DMS79 (cell line): ENCODE measurements at regions not wholly inside any gene's neighbourhood (a gene's known extent, or its start where the extent isn't known, plus 50 kb on each side); places are given as distances from the start of the nearest gene placed in this dataset.
A peak's percentile ranks its signal among the peaks of the same experiment; 100 is the strongest.
"Not testable (repeated sequence)": the region's sequence is repeated elsewhere in the genome, so short reads cannot be mapped to it uniquely, and the experiment has no call there.

Source experiments
- DNase-seq: peaks from one replicate; lab custom pipeline; 2025; lab: John Stamatoyannopoulos, UW

DNA sequence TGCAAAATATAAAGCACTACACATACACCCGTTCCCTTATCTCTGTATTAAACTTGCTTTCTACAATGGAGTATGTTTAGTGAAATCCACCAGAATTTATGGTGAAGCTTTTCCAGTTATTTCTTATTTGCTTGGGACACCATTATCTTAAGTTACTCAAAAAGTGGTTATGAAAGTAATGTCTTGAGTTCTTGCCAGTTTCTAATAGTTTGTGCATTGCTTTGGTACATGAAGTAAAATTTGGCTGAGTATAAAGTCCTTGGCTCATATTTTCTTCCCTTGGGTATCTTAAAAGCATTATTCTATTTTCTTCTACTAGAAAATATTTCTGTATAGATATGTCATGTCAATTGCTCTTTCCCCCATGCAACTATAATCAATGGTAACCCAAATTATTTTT lies 85.2 kb downstream of the POLR1F start:
- no peak for DNase-seq

DNA sequence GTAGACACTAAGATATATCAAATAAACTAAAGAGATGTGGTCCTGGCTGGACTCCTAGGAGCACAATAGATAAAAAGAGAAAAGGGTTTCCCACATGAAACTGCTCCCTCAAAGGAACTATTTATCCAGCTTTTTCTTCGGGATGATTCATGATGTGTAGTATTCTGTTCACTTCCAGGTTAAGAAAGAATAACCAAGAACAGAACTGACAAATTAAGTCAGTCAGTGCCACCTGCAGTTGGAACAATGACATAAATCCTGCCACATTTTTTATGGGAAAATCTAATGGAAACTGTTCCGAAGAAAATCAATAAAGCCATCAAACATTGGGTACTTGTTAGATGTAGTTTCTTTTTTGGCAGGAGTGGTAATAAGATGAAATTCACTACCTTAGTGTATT lies 87.1 kb downstream of the POLR1F start:
- DNase-seq = no peak

DNA sequence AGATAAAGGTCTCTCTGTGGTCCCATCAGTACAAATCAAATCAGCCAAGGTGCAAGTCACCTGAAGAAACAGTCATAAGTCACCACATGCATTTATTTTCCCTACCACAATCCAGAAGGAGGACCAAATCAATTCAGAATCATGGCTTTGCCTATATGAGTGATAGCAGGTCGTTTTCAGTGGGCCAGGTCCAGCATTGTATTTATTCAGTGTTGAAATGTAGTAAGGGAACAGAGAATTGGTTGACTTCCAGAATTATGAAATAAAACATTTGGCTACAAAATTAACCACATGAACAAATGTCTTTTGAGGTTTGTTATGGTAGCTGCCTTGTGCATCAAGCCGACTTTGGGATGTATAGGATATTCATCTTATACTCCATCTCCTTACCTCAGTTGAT lies 88.4 kb downstream of the POLR1F start:
- no peak for DNase-seq

DNA sequence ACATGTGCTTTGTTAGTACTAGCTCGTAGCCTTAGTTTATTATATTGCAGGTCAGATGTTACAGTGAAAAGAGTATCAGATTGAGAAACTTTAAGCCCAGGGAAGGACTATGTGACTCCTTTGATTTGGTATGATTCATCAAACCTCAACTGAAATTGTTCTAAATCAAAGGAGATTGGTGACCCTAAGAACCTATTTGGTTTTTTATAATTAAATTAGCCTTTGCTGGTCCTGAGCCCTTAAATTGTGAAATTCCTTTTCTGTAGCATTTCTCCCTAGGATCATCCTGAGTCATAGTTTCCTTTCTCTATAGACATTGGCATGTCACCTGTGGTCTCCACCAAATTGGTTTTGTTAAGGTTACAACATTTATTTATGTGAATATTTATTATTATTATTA lies 89.7 kb downstream of the POLR1F start:
- DNase-seq = no peak

DNA sequence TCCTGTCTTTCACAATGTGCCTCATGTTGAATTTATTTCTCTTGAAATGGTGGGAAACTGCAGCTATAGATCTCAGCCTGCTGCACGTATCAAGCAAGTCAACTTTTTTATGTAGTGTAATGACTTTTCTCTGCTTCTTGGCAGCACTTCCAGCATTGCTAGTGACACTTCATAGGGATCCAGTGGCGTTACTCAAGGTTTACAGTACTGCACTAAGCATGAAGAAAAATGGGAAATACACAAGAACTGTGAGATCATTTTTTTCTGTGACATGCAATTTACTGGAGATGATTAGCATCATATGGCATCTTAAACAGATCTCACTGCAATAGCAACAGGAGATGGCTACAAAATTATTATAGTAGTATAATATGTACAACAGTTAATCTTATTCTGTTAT lies 90.9 kb downstream of the POLR1F start:
- DNase-seq = no peak

DNA sequence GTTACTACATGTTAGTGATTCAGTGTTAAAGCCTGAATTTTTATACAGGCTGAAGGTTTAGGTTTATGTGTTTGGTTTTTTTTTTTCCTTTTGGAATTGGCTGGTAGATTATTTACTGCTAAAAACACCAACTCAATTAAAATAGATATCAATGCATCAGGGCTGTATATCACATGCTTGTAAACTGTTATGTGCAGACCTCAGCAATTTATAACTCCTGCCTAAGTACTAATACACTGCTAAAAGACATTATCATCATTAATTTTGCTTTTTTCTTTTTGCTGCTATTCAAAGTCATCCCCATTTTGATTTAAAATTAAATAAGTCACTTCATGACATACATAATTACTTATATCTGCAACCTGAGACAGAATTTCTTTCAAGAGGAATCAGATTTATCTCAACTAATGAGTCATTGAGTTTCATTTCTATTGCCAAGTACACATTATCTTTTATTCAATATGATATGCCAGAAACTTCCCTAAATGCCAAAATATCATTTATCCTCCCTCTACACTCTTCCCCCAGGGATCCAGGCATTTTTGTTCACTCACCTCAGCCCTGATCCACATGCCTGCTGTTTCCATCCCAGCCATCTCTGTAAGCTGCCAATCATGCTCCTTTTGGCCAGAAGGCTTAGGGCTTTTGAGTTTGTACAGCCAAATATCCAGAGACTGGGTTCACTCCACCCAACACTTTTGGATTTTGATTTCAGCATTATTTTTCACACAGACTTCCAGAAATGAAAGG lies 98.5 kb downstream of the POLR1F start:
- no peak for DNase-seq

DNA sequence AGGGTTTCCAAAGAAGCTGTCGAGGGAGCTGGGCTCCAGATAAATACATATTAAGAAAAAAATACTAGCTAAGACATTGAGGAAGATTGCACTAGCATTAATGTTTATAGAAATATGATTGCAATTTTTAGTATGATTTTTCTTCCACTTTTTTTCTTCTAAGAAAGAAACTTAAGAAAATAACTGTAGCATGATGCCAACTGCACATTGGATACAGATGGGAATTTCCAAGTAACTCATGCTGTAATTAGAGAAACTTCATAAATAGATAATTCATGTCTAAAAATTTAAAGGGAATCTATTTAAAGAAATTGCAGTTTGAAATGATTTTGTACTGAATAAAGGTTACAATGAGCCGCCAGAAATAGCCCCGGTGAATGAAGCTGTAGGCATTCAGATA lies 119.4 kb downstream of the POLR1F start:
- no peak for DNase-seq

DNA sequence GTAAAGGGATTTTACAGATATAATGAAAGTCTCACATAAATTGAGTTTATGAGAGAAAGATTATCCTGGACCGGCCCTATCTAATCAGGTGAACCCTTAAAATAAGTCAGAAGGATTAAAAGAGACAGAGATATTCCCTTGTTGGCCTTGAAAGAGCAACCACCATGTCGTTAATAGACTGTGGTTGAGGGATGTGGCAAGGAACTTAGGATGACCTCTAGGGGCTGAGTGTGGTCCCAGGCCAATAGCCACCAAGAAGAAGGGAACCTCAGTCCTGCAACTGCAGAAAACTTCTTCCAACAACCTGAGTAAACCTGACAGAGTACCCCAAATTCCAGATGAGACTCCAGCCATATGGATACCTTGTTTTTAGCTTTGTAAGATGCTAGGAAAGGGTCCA lies 121.5 kb downstream of the POLR1F start:
- no peak for DNase-seq

DNA sequence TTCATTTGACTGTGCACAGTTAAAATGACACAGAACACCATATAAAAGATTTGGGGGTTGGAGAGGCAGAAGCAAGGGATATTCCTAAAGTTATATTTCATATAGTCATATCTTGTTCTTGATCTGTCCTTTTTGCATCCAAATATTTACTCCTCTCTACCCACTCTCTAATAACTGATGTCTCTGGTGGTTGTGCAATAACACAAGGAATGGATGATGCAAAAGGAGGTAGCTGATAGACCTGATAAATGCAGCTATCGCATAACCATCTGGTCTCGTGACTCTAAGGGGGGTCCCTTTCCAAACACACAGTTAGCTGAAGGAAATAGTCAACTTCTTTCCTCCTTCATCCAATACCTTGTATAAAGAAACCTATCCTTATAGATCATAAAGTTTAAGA lies 123.1 kb downstream of the POLR1F start:
- no peak for DNase-seq

DNA sequence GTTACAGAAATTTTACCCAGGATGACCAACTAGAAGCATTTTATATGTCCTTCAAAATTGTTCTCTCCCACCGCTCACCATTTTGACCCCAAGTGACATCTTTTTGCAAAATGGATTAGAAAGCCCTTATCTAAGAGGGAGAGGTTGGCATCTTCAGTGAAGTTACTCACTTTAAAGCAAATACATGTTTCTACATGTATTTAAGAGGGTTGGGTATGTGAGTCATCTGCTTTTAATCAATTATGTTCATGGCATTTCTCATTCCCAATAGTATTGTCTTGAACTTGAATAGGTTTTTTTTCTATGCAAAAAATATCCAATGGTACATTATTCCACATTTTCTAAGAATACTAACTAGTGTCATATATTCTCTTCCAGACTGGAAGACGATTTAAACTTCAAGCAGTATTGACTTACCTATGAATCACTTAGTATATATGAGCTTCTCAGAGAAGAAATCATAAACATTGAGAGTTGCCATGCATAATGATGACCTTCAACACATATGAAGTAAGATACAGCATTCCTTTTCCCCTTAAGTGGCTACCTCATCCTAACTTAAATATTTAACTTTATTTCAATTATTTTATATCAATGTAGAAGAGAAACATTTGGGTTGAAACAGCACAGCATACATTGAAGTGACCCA lies 132.8 kb downstream of the POLR1F start:
- no peak for DNase-seq

DNA sequence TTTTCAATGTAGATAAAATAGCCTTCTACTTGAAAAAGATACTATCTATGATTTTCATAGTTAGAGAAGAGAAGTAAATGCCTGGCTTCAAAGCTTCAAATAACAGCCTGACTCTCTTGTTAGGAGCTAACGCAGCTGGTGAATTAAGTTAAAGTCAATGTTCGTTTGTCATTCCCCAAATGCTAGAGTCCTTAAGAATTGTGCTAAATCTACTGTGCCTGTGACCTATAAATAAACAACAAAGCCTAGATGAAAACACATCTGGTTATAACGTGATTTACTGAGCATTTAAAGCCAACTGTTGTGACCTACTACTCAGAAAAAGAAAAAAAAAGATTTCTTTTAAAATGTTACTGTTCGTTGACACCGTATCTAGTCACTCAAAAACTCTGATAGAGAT lies 134.7 kb downstream of the POLR1F start:
- no peak for DNase-seq

DNA sequence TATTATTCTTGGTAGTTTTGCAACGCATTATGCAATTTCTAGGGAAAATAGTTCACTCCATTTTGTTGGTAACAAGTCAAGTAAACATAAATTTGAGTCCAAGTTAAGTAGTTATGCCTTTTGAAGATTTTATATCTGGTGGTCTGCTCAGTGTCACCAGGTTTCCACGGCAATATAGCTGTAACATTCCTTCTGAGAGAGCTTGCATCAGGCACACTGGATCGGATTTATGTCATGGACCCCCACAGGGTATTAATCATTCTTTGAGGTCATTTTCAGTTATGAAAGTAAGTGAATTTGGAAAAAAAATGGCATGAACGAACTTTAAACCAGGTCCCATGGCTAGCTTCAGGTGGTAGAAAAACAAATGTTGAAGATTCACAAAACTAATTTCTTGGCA lies 136.3 kb downstream of the POLR1F start:
- DNase-seq = no peak

DNA sequence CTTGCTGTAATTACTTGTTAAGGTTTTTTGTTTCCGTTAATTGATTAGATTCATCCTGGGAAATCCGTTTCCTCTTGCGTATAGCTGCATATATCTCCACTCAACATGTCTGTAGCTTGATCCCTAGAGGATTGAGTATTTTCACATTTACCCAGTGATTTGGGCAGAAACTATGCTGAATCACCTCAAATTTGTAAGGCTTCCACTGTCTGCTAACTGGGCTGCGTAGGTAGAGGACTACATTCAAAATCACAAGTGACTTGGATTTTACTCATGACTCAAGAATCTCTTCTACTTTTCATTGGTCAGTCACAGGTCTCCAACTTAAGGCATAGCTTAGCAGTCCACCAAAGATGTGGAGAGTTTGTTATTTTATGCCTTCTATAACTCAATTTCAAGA lies 141.8 kb downstream of the POLR1F start:
- no peak for DNase-seq

DNA sequence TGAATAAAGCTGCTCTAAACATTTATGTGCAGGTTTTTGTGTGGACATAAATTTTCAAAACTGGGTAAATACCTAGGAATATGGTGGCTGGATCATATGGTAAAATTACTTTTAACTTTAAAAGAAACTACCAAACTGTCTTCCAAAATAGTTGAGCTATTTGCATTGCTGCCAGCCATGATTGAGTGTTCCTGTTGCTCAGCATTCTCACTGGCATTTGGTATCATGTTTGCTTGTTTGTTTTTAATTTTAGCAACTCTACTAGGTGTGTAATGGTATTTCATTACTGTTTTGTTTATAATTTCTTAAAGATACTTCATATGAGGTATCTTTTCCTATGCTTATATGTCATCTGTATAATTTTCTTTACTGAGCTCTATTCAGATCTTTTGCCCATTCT lies 143.2 kb downstream of the POLR1F start:
- no peak for DNase-seq

DNA sequence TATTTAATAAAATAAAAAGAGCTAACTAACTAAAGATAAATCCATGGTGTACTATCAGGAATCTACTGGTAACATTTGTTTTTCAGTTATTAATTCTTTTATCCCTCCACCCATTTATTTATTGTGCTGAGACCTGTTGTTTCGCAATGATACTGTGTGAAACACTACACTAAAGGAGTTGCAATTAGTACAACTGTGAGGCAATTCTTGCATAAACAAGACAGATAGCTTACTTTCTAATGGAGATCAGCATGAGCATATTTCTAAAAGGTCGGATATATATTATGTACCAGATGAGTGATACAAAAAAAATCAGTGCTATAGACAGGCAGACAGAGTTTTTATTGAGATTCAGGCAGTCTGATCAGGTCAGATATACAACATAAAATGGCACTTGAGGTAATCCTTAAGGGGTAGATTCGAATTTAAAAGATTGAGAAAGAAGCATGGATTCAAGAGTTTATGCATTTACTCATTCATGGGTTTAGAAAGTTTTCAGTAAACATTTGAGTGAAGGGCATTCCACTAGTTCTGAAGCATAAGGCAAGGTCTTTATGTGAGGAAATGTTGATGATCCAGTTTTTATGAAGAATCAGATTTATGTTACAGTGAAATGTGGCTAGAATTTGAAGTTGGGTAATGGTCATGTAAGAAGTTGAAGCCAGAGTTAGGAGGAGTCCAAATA lies 147.6 kb downstream of the POLR1F start:
- DNase-seq = no peak

DNA sequence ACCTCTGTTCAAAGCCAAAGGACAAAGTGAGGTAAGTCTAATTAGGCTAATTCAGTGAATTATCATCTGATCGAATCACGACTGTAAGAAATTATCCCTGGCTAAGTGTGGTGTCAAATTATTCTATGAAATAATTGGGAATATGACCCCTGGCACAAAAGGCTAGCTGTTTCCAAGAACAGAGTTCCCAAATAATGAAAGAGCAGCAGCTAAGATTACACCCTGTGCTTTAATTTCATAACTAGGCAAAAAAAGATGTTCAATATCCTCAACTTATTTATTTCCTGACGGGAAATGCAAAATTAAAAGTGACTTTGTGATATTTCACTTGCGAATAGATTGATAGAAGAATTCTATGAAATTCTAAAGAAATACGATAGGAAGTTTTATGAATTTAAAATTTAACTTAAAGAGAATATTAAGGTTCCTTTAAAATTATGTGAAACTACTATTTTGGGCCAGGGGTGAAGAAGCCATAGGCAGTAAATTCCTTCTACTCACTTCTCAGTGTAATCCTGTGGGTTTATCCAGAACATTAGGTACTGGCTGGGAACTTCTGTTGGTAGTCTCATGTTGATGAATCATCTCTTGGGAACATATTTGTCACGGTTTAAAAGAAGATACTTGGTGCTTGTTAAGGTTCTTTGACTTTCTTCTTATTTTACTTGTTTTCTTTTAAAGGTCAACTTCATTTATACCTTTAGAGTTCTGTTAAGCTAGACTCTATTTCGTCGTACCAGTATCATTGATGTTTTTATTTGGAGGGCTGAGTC lies 148.5 kb downstream of the POLR1F start:
- DNase-seq = no peak

DNA sequence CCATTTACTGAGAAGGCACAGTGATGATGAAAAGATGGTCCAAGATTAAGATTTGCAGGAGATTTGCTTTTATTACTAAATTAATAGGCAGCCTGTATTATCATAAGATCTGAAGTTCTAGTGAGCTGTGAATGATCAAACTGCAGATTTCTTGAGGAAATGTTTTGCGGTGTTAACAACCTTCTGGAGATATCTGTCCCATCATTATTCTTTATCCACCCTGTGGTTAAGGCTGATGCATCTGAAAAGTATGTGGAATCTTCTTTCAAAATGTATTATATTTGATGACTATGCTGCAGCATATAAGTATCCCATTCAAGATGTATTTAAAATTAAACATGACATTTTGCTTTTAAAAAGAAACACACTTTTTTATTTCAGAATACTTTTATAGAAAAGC lies 150.3 kb downstream of the POLR1F start:
- DNase-seq = no peak

DNA sequence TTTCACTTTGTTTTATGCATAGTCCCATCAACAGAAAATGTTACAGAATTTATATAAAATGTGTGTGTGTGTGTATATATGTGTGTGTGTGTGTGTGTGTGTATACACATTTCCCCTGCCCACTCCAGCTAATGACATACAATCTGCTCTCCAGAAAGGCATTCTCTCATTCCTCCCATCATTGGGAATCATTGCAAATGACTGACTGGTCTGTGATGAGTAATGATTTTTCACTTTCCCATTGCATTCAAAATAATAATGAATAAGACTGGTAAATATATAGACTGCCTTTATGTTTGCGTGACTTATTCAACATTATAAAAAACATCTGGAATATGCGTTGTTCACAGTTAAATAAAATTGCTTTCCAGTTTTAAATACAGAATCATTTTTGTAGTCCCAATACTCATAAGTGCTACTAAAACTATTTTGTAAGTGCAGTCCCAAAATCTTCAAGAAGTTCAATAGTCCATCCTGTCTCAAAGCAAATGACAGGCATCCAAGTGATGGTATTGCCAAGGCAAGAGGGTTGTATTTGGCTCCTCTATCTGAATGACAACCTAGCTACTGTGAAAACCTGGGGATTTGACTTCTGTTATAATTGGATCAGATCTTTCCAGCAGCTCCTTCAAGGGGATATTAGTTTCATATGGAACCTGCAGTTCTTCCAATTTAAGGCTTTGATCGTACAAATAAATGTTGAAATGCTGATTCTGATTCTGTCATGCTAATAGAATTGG lies 150.9 kb downstream of the POLR1F start:
- no peak for DNase-seq

DNA sequence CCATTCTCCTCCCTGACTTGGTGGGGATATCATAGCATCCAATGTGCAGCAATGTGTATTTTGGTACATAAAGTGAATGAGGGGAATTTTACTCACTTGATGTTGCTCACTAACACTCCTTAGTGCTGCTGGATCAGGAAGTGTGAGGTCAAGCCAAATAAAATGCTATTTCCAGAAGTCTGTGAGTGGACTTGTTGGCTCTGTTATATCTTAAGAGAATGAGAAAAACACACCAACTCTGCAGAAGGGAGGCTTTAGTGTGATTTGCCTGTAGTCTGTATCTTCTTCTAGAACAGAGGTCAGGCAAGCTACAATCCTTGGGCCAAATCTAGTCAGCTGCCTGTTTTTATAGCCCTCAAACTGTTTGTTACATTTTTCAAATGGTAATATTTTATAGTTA lies 154.3 kb downstream of the POLR1F start:
- no peak for DNase-seq

DNA sequence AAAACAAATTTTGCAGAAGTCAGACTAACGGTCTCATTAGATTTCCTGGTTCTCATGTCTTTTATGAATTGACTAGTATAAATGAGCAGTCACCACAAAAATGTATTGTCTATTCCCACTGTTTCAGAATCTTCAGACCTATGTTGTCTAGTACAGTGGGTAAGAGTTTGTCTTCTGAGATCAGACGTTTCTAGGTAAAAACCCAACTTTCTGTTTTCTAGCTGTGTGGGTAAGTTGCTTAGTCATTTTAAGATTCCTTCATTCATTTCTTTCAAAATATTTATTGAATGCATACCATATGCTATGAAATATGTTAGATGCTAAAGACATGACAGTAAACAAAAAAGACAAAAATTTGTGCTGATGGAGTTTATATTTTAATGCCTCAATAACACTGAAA lies 156.3 kb downstream of the POLR1F start:
- DNase-seq = no peak

DNA sequence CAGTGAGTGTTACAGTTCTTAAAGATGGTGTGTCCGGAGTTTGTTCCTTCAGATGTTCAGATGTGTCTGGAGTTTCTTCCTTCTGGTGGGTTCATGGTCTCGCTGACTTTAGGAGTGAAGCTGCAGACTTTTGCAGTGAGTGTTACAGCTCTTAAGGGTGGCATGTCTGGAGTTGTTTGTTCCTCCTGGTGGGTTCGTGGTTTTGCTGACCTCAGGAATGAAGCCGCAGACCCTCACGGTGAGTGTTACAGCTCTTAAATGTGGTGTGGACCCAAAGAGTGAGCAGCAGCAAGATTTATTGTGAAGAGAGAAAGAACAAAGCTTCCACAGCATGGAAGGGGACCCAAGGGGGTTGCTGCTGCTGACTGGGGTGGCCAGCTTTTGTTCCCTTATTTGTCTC lies 159.6 kb downstream of the POLR1F start:
- not testable (repeated sequence) for DNase-seq

DNA sequence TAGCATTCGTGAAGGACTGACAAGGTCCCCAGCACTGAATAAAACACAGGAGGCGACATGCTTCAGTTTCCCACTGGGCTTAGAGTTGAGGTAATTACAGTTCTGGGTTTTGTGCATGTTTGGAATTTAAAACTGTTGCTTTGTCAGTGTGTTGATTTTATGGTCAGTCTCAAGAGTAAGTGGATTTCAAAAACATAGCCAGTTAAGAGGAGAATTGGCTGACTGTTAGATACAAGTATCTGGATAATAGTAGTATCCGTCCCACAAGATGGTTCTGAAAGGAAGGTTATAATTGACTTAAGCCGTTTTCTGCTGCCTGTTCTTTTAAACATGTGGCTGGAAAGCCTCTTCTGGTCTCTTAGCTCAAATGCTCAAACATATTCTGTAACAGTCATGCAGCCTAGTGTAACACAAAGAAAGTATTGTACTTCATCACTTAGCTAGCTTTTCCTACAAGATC lies 170.9 kb downstream of the POLR1F start:
- DNase-seq = peak; percentile 12
